22Rv1 (cell line): ENCODE measurements at regions not wholly inside any gene's neighbourhood (a gene's known extent, or its start where the extent isn't known, plus 50 kb on each side); places are given as distances from the start of the nearest gene placed in this dataset.

Experiments
- CTCF ChIP-seq: fragments of 450-650 bp; IDR thresholded peaks from 2 replicates; pipeline ENCODE4 v1.5.1; 2017; ENCODE audit warnings: mild to moderate bottlenecking
- ZFX ChIP-seq: fragments of 450-650 bp; IDR thresholded peaks from 2 replicates; pipeline ENCODE4 v1.6.1; 2017; ENCODE audit warnings: antibody characterized with exemption, borderline replicate concordance

- TF ChIP-seq CTCF: no peak
- no peak for TF ChIP-seq ZFX
These were observed 185.1 kb downstream of the SCG2 start for GRCh38 chr2:223416815-223417610.
